HCT116 (cell line): ENCODE measurements at regions not wholly inside any gene's neighbourhood (a gene's known extent, or its start where the extent isn't known, plus 50 kb on each side); places are given as distances from the start of the nearest gene placed in this dataset.

Source experiments
- ATAC-seq: fragments of 200-7000 bp; cut with Tn5 transposase; 2 replicates; pipeline ENCODE4 v1.9.1; 2020; ENCODE audit warnings: mild to moderate bottlenecking, moderate library complexity
- BruUV-seq: library from RNA; stranded (reverse); fragments of 400-500 nt; replicated peaks from 2 replicates; lab custom pipeline; 2021; lab: Mats Ljungman, UMichigan
- CTCF ChIA-PET: fragments of 300-600 bp; sonication (Branson Sonifier 250); formaldehyde crosslinking; loops from one replicate; lab custom pipeline; 2021; ENCODE audit warnings: antibody characterized with exemption; lab: Charles Lee
- POLR2A ChIA-PET: fragments of 300-600, 350-600 bp; sonication (Branson Sonifier 250); formaldehyde crosslinking; loops from one replicate; lab custom pipeline; 2021; ENCODE audit warnings: antibody characterized with exemption; lab: Charles Lee
- RAD21 ChIA-PET, 2 experiments: fragments of 300-600 bp; sonication (Branson Sonifier 250); formaldehyde crosslinking; loops; one replicate each; lab custom pipeline; 2023; ENCODE audit warnings: low total read pairs in 2 of 2; ENCODE audit not compliant: uncharacterized antibody in 2 of 2, unreplicated experiment in 2 of 2, low non-redundant PET in 1 of 2; lab: Charles Lee
- DNase-seq: peaks from one replicate; pipeline ENCODE4 v3.0.0-alpha.2; 2010; ENCODE audit warnings: low read depth, low spot score
- H2AFZ ChIP-seq: fragments of 200-600 bp; shearing (Covaris generic), sonication (generic); 2 replicates; pipeline ENCODE4 v1.6.1; 2017; ENCODE audit warnings: low read depth, mixed run types, mixed read lengths, antibody characterized with exemption, low read length; ENCODE audit not compliant: poor library complexity, severe bottlenecking
- H3K27ac ChIP-seq: 2 replicates; pipeline ENCODE4 v1.5.1; 2012; ENCODE audit warnings: low read depth, low read length
- H3K27me3 ChIP-seq: fragments of 200-600 bp; sonication (generic); 2 replicates; pipeline ENCODE4 v1.6.1; 2016; ENCODE audit warnings: mixed run types, low read length, mixed read lengths; ENCODE audit not compliant: insufficient read depth
- H3K36me3 ChIP-seq, 2 experiments: fragments of 200-500 bp in 1 of 2; fragments of 200-600 bp in 1 of 2; sonication (Bioruptor generic) in 1 of 2; sonication (generic) in 1 of 2; 2 replicates each; pipeline versions ENCODE4 v1.5.1 to v1.6.1; 2014 to 2016; ENCODE audit warnings: low read length in 2 of 2, inconsistent platforms in 1 of 2, mixed read lengths in 1 of 2, mixed run types in 1 of 2; ENCODE audit not compliant: insufficient read depth in 2 of 2, control insufficient read depth in 1 of 2
- H3K4me1 ChIP-seq, 2 experiments: fragments of 200-600 bp in 1 of 2; sonication (generic) in 1 of 2; 2 replicates each; pipeline versions ENCODE4 v1.5.1 to v1.6.1; 2012 to 2017; ENCODE audit warnings: low read length in 2 of 2, inconsistent platforms in 1 of 2, mild to moderate bottlenecking in 1 of 2, mixed read lengths in 1 of 2, mixed run types in 1 of 2, moderate library complexity in 1 of 2; ENCODE audit not compliant: insufficient read depth in 2 of 2, control insufficient read depth in 1 of 2
- H3K4me2 ChIP-seq: fragments of 200-600 bp; sonication (generic); 2 replicates; pipeline ENCODE4 v1.6.1; 2017; ENCODE audit warnings: mixed run types, low read length, mixed read lengths
- H3K4me3 ChIP-seq, 2 experiments: fragments of 200-600 bp in 1 of 2; sonication (generic) in 1 of 2; replicated peaks in 1 of 2; 2 replicates each; pipeline ENCODE4 v1.5.1; 2011 to 2016; ENCODE audit warnings: low read length in 2 of 2, control low read depth in 1 of 2, low read depth in 1 of 2, mild to moderate bottlenecking in 1 of 2, mixed read lengths in 1 of 2, mixed run types in 1 of 2
- H3K79me2 ChIP-seq: fragments of 200-600 bp; sonication (generic); 2 replicates; pipeline ENCODE4 v1.6.1; 2017; ENCODE audit warnings: mild to moderate bottlenecking, mixed run types, low read length, moderate library complexity, mixed read lengths; ENCODE audit not compliant: insufficient read depth
- H3K9ac ChIP-seq: fragments of 200-600 bp; sonication (generic); 2 replicates; pipeline ENCODE4 v1.6.1; 2016; ENCODE audit warnings: low read length, mixed read lengths
- H3K9me2 ChIP-seq: fragments of 200-600 bp; sonication (generic), shearing (Covaris generic); 2 replicates; pipeline ENCODE4 v1.6.1; 2017; ENCODE audit warnings: mixed run types, mild to moderate bottlenecking, moderate library complexity; ENCODE audit not compliant: insufficient read depth
- H3K9me3 ChIP-seq, 2 experiments: fragments of 200-500 bp in 1 of 2; fragments of 200-600 bp in 1 of 2; sonication (Bioruptor generic) in 1 of 2; sonication (generic) in 1 of 2; 2 replicates each; pipeline ENCODE4 v1.6.1; 2014 to 2017; ENCODE audit warnings: low read length in 2 of 2, mixed read lengths in 2 of 2, inconsistent platforms in 1 of 2, low read depth in 1 of 2, mild to moderate bottlenecking in 1 of 2, mixed run types in 1 of 2, moderate library complexity in 1 of 2; ENCODE audit not compliant: control insufficient read depth in 1 of 2, insufficient read depth in 1 of 2
- H4K20me1 ChIP-seq: fragments of 200-600 bp; sonication (generic), shearing (Covaris generic); 2 replicates; pipeline ENCODE4 v1.6.1; 2017; ENCODE audit warnings: mixed run types, mild to moderate bottlenecking, moderate library complexity; ENCODE audit not compliant: insufficient read depth
- CTCF ChIP-seq, 3 experiments: fragments of 200-600 bp in 1 of 3; sonication (generic) in 1 of 3; IDR thresholded peaks in 2 of 3; conservative IDR thresholded peaks in 1 of 3; 2 replicates each; pipeline ENCODE4 v1.5.1; 2012 to 2017; ENCODE audit warnings: low read depth in 2 of 3, low read length in 2 of 3, antibody characterized with exemption in 1 of 3, borderline replicate concordance in 1 of 3, control low read depth in 1 of 3, mild to moderate bottlenecking in 1 of 3, mixed read lengths in 1 of 3, mixed run types in 1 of 3, moderate library complexity in 1 of 3; ENCODE audit not compliant: insufficient read depth in 1 of 3
- EGR1 ChIP-seq: IDR thresholded peaks from 2 replicates; pipeline ENCODE4 v1.6.1; 2012; ENCODE audit warnings: low read depth
- POLR2A ChIP-seq: IDR thresholded peaks from 2 replicates; pipeline ENCODE4 v1.7.0; 2011; ENCODE audit warnings: borderline replicate concordance; ENCODE audit not compliant: insufficient read depth, insufficient read length; ENCODE audit errors: extremely low read depth
- intact Hi-C: fragments of 100-400 bp; cut with micrococcal nuclease; formaldehyde crosslinking; loops from 2 replicates; pipeline ENCODE4 v1.10.0; 2022

DNA sequence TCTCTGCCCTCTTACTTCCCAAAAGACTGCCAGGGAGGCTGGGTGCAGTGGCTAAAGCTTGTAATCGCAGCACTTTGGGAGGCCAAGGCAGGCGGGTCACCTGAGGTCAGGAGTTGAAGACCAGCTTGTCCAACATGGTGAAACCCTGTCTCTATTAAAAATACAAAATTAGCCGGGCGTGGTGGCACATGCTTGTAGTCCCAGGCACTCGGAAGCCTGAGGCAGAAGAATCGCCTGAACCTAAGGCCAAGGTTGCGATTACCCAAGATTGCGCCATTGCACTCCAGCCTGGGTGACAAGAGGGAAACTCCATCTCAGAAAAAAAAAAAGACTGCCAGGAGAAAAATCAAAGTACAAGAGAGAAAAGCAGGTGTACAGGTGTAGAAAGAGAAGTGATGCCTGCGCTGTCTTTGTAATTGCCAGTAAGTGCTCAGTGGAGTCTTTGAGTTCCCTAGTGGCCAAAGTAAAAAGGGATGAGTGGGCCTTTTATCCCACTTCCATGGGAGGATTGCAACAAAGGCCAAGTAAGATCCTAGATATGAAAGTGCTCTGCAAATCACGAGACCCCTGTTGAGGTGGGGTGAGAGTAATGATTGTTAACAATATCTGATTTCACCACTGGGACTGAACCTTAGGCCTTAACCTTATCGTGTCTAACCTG is 94.7 kb upstream of the WNT4 start:
- H3K27ac ChIP-seq: no peak overlapping the region
- H2AFZ ChIP-seq: no peak overlapping the region
- no peak for ATAC-seq
- no peaks in the 10 kb centered on the region for H3K9me2 ChIP-seq
- ChIA-PET RAD21 (no interaction called here), POLR2A (no interaction called here), CTCF (no interaction called here)
- intact Hi-C loops: no loop called here
- no peak overlapping the region for H3K4me2 ChIP-seq
- H3K9ac ChIP-seq: no peak overlapping the region
- DNase-seq: no peak
- H3K79me2 ChIP-seq: no peaks in the 10 kb centered on the region
- no peak overlapping the region for H3K4me3 ChIP-seq
- no peaks in the 10 kb centered on the region for H3K36me3 ChIP-seq
- no TSS peak for BruUV-seq
- TF ChIP-seq EGR1 (no peak), CTCF (IDR thresholded peaks at IDR 0.05 in 2 of 3, conservative IDR thresholded peaks at IDR 0.05 in 1 of 3; ENCODE audit: borderline replicate concordance in 1 of 3, insufficient read depth in 1 of 3, low read depth in 2 of 3, low read length in 2 of 3) (peak in 1 of 3 experiments; percentile 10; a peak in 1 of 6 replicates)
- H3K27me3 ChIP-seq: no peaks in the 10 kb centered on the region
- no peaks in the 10 kb centered on the region for H3K9me3 ChIP-seq
- no peaks in the 10 kb centered on the region for H4K20me1 ChIP-seq
- H3K4me1 ChIP-seq: no peaks in the 10 kb centered on the region

- intact Hi-C loops: no loop called here
- no peak overlapping the region for H3K9ac ChIP-seq
- H2AFZ ChIP-seq: no peak overlapping the region
- no TSS peak for BruUV-seq
- H4K20me1 ChIP-seq: no peaks in the 10 kb centered on the region
- H3K79me2 ChIP-seq: no peaks in the 10 kb centered on the region
- no peaks in the 10 kb centered on the region for H3K4me1 ChIP-seq
- H3K4me2 ChIP-seq: no peak overlapping the region
- ATAC-seq: no peak
- ChIA-PET POLR2A (no interaction called here), RAD21 (no interaction called here), CTCF (no interaction called here)
- DNase-seq: no peak
- TF ChIP-seq POLR2A (no peak), EGR1 (no peak), CTCF (IDR thresholded peaks at IDR 0.05 in 2 of 3, conservative IDR thresholded peaks at IDR 0.05 in 1 of 3; ENCODE audit: borderline replicate concordance in 1 of 3, insufficient read depth in 1 of 3, low read depth in 2 of 3, low read length in 2 of 3) (no peak)
- no peak overlapping the region for H3K4me3 ChIP-seq
- no peak overlapping the region for H3K27ac ChIP-seq
- H3K36me3 ChIP-seq: no peaks in the 10 kb centered on the region
- no peaks in the 10 kb centered on the region for H3K27me3 ChIP-seq
- no peaks in the 10 kb centered on the region for H3K9me2 ChIP-seq
- no peaks in the 10 kb centered on the region for H3K9me3 ChIP-seq
Observed at GRCh38 chr1:22238356-22239224, 95.7 kb upstream of the WNT4 start.
